Loucy (cell line): ENCODE measurements at regions not wholly inside any gene's neighbourhood (a gene's known extent, or its start where the extent isn't known, plus 50 kb on each side); places are given as distances from the start of the nearest gene placed in this dataset.

Experiments
- EZH2phosphoT487 ChIP-seq: fragments of 200-600 bp; IDR thresholded peaks from 2 replicates; pipeline ENCODE4 v1.6.1; 2018; ENCODE audit warnings: antibody characterized with exemption, mild to moderate bottlenecking, moderate library complexity, borderline replicate concordance
- TF ChIP-seq, protein P1 (sequence below): fragments of 200-600 bp; sonication (generic); conservative IDR thresholded peaks from 2 replicates; pipeline ENCODE4 v1.5.1; 2014; ENCODE audit warnings: mild to moderate bottlenecking, antibody characterized with exemption, low read length

DNA sequence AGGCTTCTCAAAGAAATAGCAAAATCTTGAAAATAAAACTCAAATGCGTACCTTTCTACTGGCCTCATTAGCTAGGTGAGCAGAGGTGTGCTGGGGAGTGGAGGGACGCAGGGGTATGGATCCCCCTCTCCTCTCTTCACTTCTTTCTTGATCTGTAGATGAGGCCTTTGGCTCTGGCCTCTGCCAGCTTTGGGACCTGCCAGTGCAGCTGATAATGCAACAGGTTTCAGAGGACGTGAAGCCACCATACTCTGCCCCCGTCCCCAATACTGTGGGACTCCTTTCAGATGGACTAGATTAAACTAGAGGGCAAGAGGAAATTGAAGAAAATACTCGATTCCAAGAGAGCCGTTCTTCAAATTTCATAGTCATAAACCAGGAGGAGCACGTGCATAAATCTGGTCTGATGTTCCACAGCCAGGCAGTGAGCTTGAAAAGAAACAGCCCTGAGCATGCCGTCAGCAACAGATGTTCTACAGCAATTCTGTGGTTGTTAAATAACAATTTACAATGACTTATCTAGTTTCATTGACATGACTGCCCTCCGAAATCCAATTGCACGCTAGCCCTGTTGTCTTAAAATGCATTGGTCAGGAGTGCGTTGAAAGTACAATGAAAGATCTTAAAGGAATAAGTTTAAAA lies 245.3 kb upstream of the FOXQ1 start:
- TF ChIP-seq, protein P1, sequence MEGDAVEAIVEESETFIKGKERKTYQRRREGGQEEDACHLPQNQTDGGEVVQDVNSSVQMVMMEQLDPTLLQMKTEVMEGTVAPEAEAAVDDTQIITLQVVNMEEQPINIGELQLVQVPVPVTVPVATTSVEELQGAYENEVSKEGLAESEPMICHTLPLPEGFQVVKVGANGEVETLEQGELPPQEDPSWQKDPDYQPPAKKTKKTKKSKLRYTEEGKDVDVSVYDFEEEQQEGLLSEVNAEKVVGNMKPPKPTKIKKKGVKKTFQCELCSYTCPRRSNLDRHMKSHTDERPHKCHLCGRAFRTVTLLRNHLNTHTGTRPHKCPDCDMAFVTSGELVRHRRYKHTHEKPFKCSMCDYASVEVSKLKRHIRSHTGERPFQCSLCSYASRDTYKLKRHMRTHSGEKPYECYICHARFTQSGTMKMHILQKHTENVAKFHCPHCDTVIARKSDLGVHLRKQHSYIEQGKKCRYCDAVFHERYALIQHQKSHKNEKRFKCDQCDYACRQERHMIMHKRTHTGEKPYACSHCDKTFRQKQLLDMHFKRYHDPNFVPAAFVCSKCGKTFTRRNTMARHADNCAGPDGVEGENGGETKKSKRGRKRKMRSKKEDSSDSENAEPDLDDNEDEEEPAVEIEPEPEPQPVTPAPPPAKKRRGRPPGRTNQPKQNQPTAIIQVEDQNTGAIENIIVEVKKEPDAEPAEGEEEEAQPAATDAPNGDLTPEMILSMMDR = no peak
- TF ChIP-seq EZH2phosphoT487 = no peak
